Effector memory CD4-positive, alpha-beta T cell (primary cell): ENCODE measurements at regions not wholly inside any gene's neighbourhood (a gene's known extent, or its start where the extent isn't known, plus 50 kb on each side); places are given as distances from the start of the nearest gene placed in this dataset.

Source experiments
- DNase-seq, 3 donors: peaks; one replicate each; pipeline ENCODE4 v3.0.0-alpha.2; 2020
- H3K27ac ChIP-seq: 2 replicates; pipeline ENCODE4 v1.7.0; 2013; ENCODE audit warnings: mild to moderate bottlenecking, low read length, moderate library complexity; ENCODE audit not compliant: insufficient read depth, poor library complexity, severe bottlenecking
- H3K27me3 ChIP-seq: replicated peaks from 2 replicates; pipeline ENCODE4 v1.7.0; 2013; ENCODE audit warnings: mild to moderate bottlenecking, low read length; ENCODE audit not compliant: insufficient read depth, control insufficient read depth, poor library complexity, severe bottlenecking
- H3K36me3 ChIP-seq: 2 replicates; pipeline ENCODE4 v1.7.0; 2013; ENCODE audit warnings: mild to moderate bottlenecking, low read length, moderate library complexity; ENCODE audit not compliant: control insufficient read depth, insufficient read depth
- H3K4me1 ChIP-seq: 2 replicates; pipeline ENCODE4 v1.7.0; 2013; ENCODE audit warnings: low read length, mild to moderate bottlenecking; ENCODE audit not compliant: control insufficient read depth, insufficient read depth, poor library complexity, severe bottlenecking
- H3K4me3 ChIP-seq: 2 replicates; pipeline ENCODE4 v1.7.0; 2013; ENCODE audit warnings: low read length, low read depth, mild to moderate bottlenecking; ENCODE audit not compliant: insufficient read depth, poor library complexity, severe bottlenecking
- H3K9me3 ChIP-seq: 2 replicates; pipeline ENCODE4 v1.7.0; 2013; ENCODE audit warnings: mild to moderate bottlenecking, low read length, moderate library complexity; ENCODE audit not compliant: control insufficient read depth

GRCh38 chr7:11946794-11947193 is 114.8 kb upstream of the THSD7A start:
- DNase-seq, result no peak
- H3K27ac ChIP-seq, result no peak overlapping the region
- H3K4me3 ChIP-seq, result no peak overlapping the region
- no peaks in the 10 kb centered on the region for H3K36me3 ChIP-seq
- no peaks in the 10 kb centered on the region for H3K27me3 ChIP-seq
- H3K4me1 ChIP-seq, result no peaks in the 10 kb centered on the region
- no peaks in the 10 kb centered on the region for H3K9me3 ChIP-seq

GRCh38 chr7:11950281-11950680 is 118.3 kb upstream of the THSD7A start:
- Histone ChIP-seq H3K36me3 (no peaks in the 10 kb centered on the region), H3K27ac (no peak overlapping the region), H3K9me3 (no peaks in the 10 kb centered on the region), H3K4me3 (no peak overlapping the region), H3K4me1 (no peaks in the 10 kb centered on the region), H3K27me3 (no peaks in the 10 kb centered on the region)
- no peak for DNase-seq

GRCh38 chr7:11950942-11951341 is 118.9 kb upstream of the THSD7A start:
- DNase-seq, result no peak

DNA sequence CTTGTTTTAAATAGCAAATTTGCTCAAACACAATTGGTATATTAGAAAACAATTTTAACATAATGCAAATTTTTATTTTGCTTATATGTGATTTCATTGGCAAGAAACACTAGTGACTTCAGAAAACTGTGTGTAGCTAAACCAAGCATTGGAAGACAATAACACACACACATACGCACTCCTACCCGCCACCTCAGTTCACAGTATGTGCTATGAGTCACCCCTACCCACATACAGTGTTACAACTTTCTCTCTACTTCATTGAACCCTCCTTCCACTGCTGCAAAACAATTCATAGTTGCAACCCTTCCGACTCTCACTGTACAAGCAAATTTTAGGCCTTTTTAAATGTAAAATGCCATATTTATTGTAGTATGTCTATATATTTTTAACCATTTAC is 119.9 kb upstream of the THSD7A start:
- no peaks in the 10 kb centered on the region for H3K27me3 ChIP-seq
- no peak for DNase-seq

More at GRCh38 chr7:11950942-11951341, 118.9 kb upstream of the THSD7A start:
- Histone ChIP-seq H3K4me3 (no peak overlapping the region), H3K9me3 (no peaks in the 10 kb centered on the region), H3K36me3 (no peaks in the 10 kb centered on the region), H3K27ac (no peak overlapping the region), H3K27me3 (no peaks in the 10 kb centered on the region), H3K4me1 (no peaks in the 10 kb centered on the region)

GRCh38 chr7:11952972-11953371 is 121.0 kb upstream of the THSD7A start:
- no peak overlapping the region for H3K4me3 ChIP-seq
- H3K36me3 ChIP-seq, result no peaks in the 10 kb centered on the region
- H3K4me1 ChIP-seq, result no peaks in the 10 kb centered on the region
- H3K9me3 ChIP-seq, result no peaks in the 10 kb centered on the region
- H3K27ac ChIP-seq, result no peak overlapping the region
- DNase-seq, result no peak
- H3K27me3 ChIP-seq, result no peaks in the 10 kb centered on the region

More for the DNA sequence above, 119.9 kb upstream of the THSD7A start:
- no peak overlapping the region for H3K27ac ChIP-seq
- H3K4me3 ChIP-seq, result no peak overlapping the region
- H3K36me3 ChIP-seq, result no peaks in the 10 kb centered on the region
- H3K9me3 ChIP-seq, result no peaks in the 10 kb centered on the region
- H3K4me1 ChIP-seq, result no peaks in the 10 kb centered on the region

DNA sequence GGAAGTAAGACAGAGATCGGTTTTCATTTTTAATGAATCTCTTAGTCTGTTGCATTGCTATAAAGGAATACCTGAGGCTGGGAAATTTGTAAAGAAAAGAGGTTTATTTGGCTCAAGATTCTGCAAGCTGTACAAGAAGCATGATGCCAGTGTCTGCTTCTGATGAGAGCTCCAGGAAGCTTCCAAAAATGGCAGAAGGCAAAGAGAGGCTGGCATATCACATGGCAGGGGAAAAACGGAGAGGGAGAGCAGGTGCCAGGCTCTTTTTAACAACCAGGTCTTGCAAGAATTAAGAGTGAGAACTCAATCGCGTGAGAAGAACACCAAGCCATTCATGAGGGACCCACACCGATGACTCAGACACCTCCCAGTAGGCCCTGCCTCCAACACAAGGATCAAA is 125.0 kb upstream of the THSD7A start:
- Histone ChIP-seq H3K4me3 (no peak overlapping the region), H3K36me3 (no peaks in the 10 kb centered on the region)
- no peak for DNase-seq

DNA sequence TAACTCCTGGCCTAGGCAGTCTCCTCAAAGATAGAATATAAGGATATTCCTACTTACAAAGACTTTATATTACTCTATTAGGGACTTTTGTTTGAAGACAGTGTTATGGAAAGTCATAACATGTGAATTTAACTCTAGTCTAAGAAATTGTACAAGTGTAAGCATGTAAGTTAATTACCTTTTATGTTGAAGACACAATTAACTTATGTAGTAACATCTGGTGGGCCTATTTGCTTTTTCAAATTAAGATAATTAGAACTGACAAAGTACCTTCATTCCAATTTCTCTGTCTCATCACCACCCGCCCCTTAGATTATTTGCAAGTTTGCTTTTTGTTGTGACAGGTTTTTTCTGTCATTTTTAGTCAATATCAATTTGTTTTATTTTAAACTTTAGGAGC is 126.0 kb upstream of the THSD7A start:
- no peak for DNase-seq
- H3K27me3 ChIP-seq, result no peaks in the 10 kb centered on the region
- H3K9me3 ChIP-seq, result no peaks in the 10 kb centered on the region
- no peaks in the 10 kb centered on the region for H3K4me1 ChIP-seq
- H3K36me3 ChIP-seq, result no peaks in the 10 kb centered on the region
- H3K27ac ChIP-seq, result no peak overlapping the region
- H3K4me3 ChIP-seq, result no peak overlapping the region

More for the DNA sequence above, 125.0 kb upstream of the THSD7A start:
- no peaks in the 10 kb centered on the region for H3K27me3 ChIP-seq
- H3K4me1 ChIP-seq, result no peaks in the 10 kb centered on the region
- H3K9me3 ChIP-seq, result no peaks in the 10 kb centered on the region
- no peak overlapping the region for H3K27ac ChIP-seq

DNA sequence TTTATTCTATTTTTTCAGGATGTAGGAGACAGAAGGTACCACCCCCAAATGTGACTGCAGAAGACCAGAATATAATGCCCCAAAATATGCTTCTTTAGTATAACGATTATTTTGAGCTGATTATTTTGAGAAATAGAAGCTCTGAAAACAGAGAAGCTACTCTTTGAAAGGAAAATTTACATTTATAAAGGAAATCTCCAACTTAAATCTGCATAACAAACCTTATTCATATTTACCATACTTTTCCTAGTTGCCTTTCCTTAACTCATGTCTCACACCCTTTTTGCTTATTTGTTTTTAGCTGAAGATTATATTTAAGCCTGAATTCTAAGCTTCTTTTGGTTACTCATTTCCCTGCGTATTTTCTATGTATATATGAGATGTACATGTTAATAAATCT is 127.1 kb upstream of the THSD7A start:
- no peak for DNase-seq
- Histone ChIP-seq H3K4me3 (no peak overlapping the region), H3K9me3 (no peaks in the 10 kb centered on the region), H3K4me1 (no peaks in the 10 kb centered on the region), H3K27ac (no peak overlapping the region), H3K36me3 (no peaks in the 10 kb centered on the region), H3K27me3 (no peaks in the 10 kb centered on the region)

DNA sequence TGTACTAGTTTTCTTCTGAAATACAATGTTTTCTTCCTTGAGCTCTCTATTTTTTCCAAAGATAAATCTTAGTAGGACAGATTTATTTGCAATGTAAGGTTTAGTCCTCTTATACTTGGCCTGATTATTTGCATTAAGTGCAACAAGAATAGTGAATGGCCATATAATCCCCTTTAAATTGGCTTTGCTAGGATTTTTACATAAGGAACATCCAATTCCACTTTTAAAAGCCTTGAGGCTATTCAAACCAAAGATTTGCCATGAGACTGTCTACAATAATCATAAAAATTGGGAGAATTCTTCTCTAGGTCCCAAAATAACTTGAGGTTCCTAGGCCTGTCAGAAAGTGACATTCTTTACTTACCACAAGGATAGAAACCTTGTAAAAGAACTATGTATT is 128.6 kb upstream of the THSD7A start:
- H3K27ac ChIP-seq, result no peak overlapping the region
- no peak for DNase-seq
- no peak overlapping the region for H3K4me3 ChIP-seq
- H3K27me3 ChIP-seq, result no peaks in the 10 kb centered on the region
- no peaks in the 10 kb centered on the region for H3K4me1 ChIP-seq
- no peaks in the 10 kb centered on the region for H3K36me3 ChIP-seq
- H3K9me3 ChIP-seq, result no peaks in the 10 kb centered on the region

DNA sequence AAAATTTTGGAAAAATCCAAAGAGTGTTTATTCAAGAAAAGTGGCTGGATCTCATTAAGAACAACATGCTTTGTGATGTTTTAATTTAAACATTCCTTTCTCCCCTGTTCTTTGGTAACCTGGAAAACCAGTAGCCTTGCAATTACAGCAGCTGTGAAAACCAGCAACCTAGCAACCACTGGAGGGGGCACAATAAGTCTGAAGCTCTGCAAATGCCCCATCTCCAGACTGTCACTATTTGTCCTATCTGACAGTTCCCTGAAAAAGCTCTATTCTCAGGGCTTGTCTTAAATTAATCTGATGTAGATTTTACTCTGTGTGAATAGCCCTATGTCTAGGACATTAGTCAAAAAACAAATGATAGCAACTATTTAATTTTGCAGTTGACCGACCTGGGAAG is 137.6 kb upstream of the THSD7A start:
- no peak for DNase-seq
- H3K27me3 ChIP-seq, result no peaks in the 10 kb centered on the region
- no peaks in the 10 kb centered on the region for H3K4me1 ChIP-seq
- no peak overlapping the region for H3K4me3 ChIP-seq
- H3K36me3 ChIP-seq, result no peaks in the 10 kb centered on the region
- no peaks in the 10 kb centered on the region for H3K9me3 ChIP-seq
- H3K27ac ChIP-seq, result no peak overlapping the region

DNA sequence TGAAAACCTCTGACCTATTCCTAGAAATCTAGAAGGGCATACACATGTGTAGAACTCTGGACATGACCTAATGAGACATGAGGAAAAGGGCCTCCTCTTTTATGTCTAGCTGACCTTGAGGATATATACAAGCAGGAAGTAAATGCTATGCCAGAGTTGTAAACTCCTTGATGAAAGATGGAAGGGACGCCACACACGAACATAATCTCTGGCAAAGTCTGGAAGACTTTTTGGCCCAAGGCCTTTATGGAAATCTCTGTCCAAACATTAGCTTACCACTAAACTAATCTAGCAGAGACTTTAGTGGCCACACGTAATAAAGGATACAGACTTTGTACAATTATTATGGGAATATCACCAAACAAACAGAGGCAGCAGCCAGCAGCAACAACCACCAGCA is 138.1 kb upstream of the THSD7A start:
- no peaks in the 10 kb centered on the region for H3K4me1 ChIP-seq
- no peak overlapping the region for H3K27ac ChIP-seq
- no peaks in the 10 kb centered on the region for H3K36me3 ChIP-seq
- no peaks in the 10 kb centered on the region for H3K9me3 ChIP-seq
- DNase-seq, result no peak
- no peaks in the 10 kb centered on the region for H3K27me3 ChIP-seq
- no peak overlapping the region for H3K4me3 ChIP-seq
